GM18502 (cell line): ENCODE measurements at regions not wholly inside any gene's neighbourhood (a gene's known extent, or its start where the extent isn't known, plus 50 kb on each side); places are given as distances from the start of the nearest gene placed in this dataset.

Experiments
- ATAC-seq: cut with Tn5 transposase; IDR thresholded peaks from one replicate; pipeline ENCODE4 v1.9.1; 2021; ENCODE audit warnings: mild to moderate bottlenecking; ENCODE audit not compliant: unreplicated experiment, poor library complexity

DNA sequence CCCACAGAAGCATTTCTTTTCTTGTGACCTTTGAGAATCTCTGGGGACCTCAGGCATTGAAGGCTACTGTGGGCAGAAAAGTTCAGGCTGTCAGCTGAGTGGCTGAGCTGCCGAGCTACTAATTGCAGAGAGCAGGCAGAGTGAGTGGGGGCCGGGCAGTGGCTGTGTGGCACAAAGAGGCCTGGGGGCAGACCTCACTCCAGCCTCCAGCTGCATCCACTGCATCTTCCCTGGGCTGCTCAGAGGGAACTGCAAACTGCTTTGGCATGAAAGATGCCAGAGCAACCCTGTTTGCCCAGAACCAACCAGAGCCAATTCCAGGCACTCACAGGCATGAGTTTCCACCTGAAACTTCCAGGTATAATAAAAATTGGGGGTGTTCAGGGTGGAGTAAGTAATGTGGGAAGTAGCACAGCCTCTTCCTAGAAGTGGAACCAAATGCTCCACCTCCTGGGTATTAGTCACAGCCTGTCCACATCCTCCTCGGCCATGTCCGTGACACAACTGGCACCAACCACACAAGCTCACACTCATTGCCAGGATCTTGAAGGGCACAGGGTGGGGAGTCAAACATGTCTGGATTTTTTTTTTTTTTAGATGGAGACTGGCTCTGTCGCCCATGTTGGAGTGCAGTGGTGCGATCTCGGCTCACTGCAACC is 548.9 kb downstream of the BNC2 start:
- ATAC-seq, result no peak

DNA sequence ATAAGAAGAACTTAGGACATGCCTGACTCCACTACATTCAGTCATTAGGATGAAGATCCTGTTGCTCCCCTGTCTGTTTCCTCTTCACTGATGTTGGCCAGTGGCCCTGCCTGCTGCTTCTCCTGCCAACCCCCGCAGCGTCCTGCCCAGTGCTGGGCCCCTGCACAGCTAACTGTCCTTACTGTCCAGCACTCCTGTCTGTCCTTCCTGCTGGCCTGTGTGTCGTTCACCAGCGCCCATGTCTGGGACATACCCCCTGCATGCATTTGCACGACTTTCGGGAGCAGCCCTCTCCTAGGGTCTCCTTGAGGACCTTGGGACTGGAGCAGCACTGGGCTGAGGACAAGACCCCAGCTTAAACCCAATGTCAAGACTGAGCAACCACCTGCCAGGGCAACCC is 547.6 kb downstream of the BNC2 start:
- no peak for ATAC-seq

DNA sequence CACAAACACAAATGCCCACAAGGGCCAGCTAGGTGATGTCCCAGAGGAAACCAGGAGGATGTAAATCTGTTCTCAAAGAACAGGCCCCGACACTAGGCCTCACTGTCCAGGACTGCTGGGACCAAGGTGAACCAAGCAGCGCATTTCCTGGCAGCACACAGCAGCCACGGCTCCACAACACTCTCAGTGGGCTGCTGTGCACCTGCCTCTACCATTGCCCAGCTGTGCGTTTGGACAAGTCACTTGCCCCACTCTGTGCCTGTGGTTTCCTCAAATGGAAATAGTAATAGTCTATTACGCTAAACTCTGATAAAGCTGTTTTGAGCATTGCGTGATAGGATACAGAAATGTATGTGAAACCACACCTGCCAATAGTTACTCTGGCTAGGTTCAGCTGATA is 544.5 kb downstream of the BNC2 start:
- no peak for ATAC-seq

DNA sequence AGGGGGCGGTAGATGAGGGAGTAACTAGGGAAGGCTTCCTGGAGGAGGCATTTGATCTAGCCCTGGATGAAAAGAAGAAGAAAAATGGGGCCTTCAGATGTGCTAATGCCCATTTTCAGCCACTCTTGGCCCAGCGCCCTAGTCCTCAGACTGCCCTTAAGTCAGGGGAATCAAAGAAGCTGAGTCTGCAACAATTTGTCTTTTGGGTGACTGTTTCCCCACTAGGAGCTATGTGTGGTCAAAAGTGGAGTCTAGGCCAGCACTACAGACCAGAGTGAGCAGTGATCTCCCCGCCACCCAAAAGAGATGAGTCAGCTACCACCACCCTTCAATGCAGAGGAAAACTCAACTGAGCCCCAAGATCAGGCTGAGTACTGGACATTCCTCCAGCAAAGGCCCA is 542.1 kb downstream of the BNC2 start:
- no peak for ATAC-seq

DNA sequence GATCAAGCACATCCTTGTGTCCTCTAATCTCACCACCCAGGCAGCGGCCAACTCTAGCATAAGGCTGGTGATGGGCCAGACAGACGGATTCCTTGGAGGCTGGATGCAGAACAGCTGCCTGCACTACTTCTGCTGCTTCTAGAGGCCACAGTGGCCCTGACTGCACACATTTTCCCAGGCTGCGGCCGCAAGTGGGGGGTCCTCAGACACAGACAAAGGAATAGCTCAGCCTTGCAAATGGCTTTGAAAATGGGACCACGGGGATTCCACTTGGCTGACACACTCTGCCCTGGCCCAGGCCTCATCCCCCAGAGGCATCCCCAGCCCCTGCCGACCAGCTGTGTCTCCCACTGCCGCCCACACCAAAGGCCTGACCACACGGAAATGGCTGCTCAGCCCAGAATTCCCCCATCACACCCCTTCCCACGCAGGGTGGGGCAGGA is 540.8 kb downstream of the BNC2 start:
- no peak for ATAC-seq

DNA sequence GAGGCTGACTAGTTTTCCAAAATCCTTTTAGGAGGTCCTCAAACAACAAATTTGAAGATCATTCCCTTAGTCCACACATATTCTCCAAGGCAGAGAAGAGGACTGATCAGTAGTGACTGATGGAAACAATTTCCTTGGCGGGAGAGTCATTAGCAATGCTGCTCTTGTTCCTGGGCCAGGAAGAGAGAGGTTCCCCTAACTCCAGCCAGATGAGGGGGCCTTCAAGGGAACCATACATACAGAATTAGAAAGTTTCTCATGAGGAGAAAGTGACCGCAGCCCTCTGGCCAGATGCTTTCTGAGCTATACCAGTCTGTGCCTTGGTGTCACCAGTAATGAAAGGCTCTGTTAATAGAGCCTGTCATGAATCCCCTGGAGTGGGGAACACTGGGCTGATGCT is 539.4 kb downstream of the BNC2 start:
- no peak for ATAC-seq

DNA sequence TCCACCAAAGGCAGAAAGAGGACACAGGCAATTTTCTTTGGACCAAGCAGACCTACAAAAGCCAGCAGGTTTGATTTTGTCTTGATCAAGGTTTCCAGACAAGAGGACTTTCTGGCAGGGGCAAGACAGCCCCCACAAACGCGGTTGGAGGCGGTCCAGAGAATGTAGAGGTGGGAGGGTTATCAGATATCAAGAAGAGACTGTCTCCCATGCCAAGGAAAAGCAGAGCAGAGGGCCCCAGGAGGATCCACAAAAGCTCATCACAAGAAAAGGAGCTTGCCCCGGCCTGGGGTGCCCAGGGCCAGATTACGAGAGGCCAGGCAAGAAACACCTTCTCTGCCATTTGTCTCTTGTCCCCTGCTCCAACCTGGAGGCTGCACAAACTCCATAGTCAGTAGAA is 538.9 kb downstream of the BNC2 start:
- ATAC-seq, result no peak

DNA sequence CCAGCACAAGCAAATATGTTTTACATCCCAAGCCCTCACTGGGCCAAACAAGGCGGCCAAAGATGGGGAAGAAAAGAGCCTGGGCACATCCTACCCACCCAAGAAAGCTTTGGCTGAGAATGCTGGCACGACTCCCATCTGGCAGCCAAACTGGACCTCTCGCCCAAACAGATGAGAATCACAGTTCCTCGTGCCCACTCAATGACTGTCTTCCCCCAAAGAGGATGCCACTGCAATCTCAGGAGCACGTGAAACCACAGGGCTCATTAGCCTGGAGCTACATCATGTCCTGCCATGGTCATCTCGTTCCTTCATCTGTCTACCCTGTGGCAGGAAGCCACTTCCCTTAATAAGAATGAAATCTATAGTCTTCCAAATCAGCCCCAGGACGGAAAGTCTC is 536.8 kb downstream of the BNC2 start:
- no peak for ATAC-seq

DNA sequence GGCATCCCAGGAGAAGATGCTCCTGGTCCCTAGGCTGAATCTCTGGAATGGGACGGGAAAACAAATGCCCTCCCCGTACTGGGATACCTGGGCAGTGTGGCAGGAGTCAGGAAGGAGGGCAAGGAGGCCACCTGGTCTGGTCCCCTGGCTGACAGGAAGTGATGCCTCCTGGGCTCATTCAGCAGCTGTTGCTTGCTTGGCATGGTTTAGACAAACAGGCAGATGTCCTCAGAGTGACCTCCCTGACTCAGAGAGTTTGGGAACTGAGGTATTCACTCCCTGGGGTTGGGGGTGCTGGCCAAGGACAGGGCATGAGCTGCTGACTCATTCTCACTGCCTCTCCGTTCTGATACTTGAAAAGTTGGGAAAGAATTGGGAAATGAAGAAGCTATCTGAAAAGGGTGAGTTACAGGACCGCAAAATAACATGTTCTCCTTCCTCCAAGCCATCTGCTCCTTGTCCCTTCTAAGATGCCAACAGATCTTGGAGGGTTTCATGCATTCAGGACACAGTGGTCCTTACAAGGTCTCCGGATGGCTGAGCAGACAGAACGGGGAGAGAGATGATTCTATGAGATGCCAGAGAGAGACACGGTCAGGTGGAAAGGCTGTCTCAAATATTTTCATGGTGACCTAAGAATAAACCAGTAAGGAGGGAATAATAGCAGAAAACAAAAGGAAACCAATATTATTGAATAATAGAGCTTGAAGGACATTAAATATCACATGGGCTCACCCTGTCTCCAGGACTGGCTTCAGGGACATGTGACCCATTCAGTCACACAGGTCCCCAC is 534.5 kb downstream of the BNC2 start:
- ATAC-seq, result no peak

DNA sequence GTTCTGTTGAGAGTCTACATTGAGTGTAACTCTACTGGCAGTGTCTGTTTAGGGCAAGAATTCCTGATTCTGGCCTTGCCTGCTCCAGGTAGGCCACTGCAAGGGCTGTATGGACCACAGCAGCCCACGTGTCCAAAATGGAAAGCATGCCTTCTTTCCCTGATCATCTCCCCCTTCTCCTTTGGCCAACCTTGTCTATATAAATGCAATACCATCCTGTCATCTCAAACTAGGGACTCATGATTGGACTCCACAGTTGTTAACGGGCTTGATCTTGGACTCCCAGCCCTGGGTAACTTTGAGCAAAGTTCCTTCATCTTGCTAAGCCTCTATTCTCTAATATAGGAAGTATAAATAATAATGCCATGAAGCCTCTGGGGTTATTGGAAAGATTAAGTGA is 533.6 kb downstream of the BNC2 start:
- no peak for ATAC-seq

DNA sequence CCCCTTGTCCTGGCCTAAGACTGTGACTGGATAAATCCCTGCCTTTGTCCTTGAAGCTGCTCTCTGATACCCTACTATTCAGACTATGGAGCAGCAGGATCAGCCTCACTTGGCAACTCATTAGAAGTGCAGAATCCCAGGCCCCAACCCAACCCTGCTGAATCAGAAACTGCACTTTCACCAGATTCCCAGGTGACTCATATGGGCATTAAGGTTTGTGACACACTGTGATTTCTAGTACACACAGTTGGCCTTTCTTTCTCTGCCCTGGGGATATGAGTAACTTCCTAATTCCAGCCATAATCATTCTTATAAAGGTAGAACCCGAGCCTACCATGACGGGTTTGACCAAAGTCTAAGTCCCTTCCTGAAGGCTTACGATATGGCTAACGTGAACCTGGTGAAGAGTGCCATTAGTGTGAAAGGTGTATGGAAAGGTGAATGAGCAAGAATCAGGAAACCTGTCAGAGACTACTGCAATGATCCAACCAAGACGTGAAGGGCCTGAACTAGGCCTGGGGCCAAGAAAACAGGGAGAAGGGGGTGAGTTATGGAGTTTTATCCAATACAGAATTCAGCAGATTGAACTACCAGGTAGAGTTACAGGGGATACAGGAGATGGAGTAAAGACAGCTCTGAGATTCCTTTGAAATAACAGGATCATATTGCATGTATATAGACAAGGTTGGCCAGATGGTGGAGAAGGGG is 533.0 kb downstream of the BNC2 start:
- no peak for ATAC-seq

DNA sequence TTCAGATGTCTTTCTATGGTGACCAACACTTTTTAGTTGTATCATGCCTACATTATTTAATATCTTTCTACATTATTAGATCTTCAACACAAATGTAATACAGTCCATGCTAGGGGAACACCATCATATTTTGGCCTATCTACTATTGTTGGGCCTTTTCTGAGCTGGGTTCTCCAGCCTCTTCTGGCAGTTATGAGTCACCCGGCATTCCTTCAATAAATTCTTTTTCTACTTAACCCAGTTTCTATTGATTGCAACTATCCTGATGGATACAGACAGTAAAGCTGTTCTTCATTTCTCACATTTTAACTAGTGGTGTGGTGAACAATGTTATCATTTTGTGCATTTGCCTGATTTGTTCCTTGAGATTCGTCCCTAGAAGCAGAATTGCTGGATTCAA is 529.3 kb downstream of the BNC2 start:
- no peak for ATAC-seq

DNA sequence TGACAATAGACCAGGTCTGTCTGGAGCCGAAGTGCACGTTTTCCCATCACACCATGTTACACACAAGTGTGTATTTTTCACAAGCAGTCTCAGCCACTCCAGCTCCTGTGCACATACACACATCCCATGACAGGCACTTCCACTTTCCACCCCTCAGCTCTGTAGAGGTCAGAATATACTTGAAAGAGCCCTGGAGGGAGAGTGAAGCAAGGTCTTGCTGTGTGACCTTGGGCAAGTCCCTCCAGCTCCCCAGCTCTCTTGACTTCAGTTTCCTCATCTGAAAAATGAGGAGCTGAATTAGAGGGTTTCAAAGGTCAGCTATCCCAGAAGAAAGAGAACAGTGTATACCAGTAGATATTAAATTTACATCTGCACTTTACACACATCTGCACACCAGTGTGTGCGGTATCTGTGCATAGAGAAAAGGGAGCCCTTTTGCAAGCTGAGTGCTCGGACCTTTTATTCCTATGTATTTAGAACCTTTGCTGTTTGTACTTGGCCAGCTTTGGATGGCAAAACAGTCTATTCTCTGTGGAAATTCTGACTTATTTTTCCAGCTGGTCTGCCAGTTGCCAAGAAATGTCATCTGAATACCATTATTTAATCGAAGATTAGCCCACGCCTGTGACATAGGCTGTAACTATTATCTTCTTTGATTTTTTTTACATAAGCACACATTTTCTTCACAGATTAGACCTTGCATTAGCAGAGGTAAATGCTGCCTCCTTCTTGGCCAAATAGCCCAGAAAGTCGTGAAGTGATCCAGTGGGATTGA is 528.0 kb downstream of the BNC2 start:
- no peak for ATAC-seq

DNA sequence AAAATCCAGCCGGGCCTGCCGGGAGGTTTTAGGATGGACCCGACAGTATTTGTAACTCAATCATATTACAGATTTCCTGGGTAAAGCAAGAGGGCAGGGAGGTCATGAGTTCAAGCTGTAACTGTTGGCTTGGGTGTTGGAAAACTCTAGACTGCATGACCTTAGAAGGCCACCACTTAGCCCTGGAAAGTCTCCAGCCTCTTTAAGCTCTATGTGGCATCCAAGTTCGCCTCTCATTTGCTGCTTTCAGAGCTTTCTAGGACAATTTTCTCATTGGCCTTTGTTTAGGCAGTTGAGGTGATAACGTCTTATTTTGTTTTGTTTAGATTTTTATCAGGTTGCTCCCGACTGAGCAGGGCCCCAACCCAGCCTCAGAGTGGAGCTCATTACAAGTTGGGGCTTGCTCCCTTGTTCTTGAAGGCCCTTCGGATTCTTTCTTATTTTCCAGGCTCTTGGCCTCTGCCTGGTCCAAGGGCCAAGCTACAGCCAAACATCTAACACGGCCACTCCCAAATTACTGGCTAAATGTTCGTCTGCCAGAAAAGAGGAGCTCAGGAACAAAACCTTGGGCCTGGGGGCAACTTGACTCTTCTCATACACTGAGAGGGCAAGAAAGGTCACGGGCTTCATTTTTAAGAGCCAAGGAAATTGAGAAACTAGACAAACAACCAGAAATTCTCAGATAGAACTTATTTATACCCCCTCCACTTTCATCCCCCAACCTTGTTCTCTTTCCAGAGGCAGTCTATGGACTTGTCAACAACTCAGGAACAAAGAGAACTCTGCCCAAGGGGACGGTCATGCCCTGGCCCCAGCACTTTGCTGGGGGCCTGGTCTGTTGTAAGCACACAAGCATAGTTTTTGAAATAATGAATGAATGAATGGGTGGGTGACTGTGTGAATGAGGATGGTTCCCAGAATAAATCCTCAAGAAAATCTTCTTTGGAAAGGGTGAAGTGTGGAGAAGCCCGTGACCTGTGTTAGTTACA is 526.9 kb downstream of the BNC2 start:
- ATAC-seq, result no peak

DNA sequence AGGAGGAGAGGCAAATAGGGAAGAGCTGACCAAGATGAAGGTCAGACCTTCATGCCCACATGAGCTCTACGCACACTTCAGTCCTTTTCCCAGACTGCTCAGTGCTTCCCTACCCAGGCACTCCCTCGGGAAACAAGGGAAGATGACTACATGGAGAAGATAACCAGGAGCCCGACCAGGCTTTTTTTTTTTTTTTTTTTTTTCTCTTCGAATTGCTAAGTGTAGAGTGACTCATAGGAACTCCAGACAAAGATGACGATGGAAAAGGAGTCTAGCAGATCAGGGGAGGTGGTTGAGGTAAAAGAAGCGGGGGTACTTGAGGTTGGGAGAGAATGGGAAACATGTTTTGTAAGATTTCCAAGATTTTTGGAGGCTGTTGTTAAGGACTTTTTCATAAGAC is 526.1 kb downstream of the BNC2 start:
- ATAC-seq, result no peak

DNA sequence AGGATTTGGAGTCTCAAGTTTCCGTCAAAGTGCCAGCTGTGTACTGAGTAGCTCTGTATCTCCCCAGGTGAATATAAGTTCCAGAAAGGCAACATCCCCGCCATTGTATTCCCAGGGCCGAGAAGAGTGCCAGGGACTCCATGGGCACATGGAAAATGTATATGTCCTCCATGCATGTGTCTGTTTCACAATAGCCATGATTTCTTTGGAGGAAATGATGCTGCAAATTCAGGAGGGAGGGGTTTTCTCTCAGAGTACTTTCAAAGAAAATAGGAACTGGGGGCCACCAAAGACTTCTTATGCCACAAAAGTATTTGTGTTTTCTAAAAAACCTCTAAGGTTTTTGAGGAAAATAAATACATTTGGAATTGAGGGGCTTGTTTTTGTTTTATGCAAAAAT is 524.6 kb downstream of the BNC2 start:
- ATAC-seq, result no peak

DNA sequence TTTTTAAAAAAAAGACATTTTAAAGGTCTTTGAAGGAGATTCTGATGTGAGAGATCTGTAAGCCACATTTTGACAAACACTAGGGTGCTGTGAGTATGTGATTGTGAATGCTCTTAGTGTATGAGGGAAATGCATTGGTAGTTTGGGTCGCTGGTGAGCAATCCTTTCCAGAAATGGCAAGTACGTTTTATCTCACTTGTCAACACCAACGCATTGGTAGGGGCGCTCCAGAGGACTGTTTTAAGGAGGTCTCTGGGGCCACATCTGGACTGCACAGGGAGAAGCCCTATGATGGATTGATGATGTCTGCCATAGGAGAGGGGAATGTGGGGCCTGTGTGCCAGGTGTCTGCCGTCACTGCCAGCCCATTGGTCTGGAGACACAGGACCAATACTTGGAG is 522.6 kb downstream of the BNC2 start:
- no peak for ATAC-seq

DNA sequence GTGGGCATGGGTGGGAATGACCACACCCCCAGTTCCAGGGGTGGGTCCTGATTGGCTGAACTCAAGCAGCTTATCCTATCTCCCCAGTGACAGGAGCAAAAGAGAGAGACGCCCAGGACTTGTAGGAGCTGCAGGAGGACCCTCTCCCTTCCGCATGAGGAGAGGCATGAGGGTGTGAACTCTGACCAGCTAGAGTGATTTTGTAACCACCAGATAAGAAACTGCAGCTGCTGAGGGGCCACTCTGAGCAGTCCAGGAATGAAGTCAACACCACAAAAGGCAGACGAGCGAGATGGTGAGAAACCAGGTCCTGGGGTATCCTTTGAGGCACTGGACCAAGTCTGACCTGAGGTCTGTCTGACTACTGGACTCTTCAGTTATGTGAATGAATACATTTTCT is 521.9 kb downstream of the BNC2 start:
- no peak for ATAC-seq

DNA sequence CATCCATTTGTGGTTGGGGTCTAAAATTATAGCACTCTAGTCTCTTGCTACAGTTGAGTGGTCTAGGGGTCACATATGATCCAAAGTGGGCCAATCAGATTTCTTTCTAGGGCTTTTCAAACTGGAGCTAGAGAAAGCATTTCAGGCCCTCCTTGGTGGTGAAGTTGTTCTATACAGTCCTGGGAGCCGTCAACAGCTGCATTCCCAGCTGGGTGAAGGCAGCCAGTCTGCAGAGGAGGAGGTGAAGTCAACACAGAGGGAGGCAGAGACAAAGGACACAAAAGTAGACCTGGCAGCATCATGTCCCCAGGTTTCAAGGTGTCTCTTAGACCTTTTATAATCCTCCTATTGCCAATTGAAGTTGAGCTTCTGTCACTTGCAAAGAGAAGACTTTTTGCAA is 518.2 kb downstream of the BNC2 start:
- ATAC-seq, result no peak
